Lower lobe of right lung (tissue), 2 donors: ENCODE measurements at regions not wholly inside any gene's neighbourhood (a gene's known extent, or its start where the extent isn't known, plus 50 kb on each side); places are given as distances from the start of the nearest gene placed in this dataset.

Experiments used
- ATAC-seq, 2 donors: fragments of 200-7000 bp; cut with Tn5 transposase; one replicate each; pipeline ENCODE4 v1.9.1; 2020 to 2022; ENCODE audit warnings: mild to moderate bottlenecking in 2 of 2, moderate library complexity in 2 of 2
- DNase-seq: peaks from one replicate; pipeline ENCODE4 v3.0.0-alpha.2; 2020
- H3K27ac ChIP-seq: fragments of 200-600 bp; one replicate; pipeline ENCODE4 v1.8.0; 2022
- H3K27me3 ChIP-seq: fragments of 200-600 bp; one replicate; pipeline ENCODE4 v1.8.0; 2022; ENCODE audit warnings: low read depth
- H3K36me3 ChIP-seq: fragments of 200-600 bp; one replicate; pipeline ENCODE4 v1.8.0; 2022; ENCODE audit warnings: mild to moderate bottlenecking
- H3K4me1 ChIP-seq: fragments of 200-600 bp; one replicate; pipeline ENCODE4 v1.8.0; 2022
- H3K4me3 ChIP-seq: fragments of 200-600 bp; one replicate; pipeline ENCODE4 v1.8.0; 2022; ENCODE audit warnings: mild to moderate bottlenecking
- H3K9me3 ChIP-seq: fragments of 200-600 bp; one replicate; pipeline ENCODE4 v1.8.0; 2022
- intact Hi-C: fragments of 100-400 bp; cut with DNase I; formaldehyde crosslinking; loops from one replicate; pipeline ENCODE4 v1.11.0; 2022
- TF ChIP-seq, protein P1 (sequence below): fragments of 200-600 bp; IDR thresholded peaks from one replicate; pipeline ENCODE4 v1.8.0; 2022; ENCODE audit warnings: antibody characterized with exemption, mild to moderate bottlenecking
- donor health status: DM: no; HTN: yes; CAD: no; lungs with severe emphysema.

DNA sequence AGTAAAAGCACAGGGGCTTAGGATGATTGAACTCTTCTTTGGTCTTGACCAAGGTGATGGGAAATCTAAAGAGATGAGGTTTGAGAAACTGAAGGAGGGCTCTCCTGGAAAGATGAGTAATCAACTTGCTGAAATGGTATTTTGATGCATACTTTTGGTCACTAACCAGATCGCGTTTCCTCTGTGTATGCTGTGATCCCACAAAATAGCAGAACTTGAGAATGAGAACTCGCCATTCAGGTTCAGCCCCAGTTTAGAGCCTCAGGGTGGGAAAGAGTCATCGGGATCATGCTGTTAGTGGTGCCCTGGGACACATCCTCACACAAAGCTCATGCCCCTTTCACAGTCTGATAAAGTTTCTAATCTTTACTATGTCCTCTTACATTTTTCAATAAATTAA, 488.8 kb downstream of the ETNK1 start:
- H3K9me3 ChIP-seq: no peaks in the 10 kb centered on the region

DNA sequence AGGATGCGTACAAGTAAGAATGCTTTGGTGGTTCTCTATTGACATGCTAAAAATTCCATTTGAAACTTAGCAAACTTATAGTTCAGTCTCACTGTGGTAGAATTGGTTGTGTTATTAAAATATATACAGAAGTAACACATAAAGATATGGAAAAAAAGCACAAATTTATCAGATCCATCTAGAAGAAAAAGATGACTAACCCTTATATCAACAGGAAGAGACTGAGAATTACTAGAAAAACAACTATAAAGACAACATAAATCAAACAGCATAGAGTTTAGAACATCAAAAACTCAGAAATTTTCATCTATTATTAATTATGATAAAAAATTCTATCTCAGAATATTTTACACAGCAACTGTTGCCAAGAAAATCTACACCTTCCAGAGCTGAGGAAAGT, 491.0 kb downstream of the ETNK1 start:
- Histone ChIP-seq H3K27me3 (no peaks in the 10 kb centered on the region), H3K4me3 (no peak overlapping the region), H3K4me1 (no peaks in the 10 kb centered on the region), H3K36me3 (no peaks in the 10 kb centered on the region), H3K9me3 (no peaks in the 10 kb centered on the region), H3K27ac (no peak overlapping the region)
- TF ChIP-seq, protein P1, sequence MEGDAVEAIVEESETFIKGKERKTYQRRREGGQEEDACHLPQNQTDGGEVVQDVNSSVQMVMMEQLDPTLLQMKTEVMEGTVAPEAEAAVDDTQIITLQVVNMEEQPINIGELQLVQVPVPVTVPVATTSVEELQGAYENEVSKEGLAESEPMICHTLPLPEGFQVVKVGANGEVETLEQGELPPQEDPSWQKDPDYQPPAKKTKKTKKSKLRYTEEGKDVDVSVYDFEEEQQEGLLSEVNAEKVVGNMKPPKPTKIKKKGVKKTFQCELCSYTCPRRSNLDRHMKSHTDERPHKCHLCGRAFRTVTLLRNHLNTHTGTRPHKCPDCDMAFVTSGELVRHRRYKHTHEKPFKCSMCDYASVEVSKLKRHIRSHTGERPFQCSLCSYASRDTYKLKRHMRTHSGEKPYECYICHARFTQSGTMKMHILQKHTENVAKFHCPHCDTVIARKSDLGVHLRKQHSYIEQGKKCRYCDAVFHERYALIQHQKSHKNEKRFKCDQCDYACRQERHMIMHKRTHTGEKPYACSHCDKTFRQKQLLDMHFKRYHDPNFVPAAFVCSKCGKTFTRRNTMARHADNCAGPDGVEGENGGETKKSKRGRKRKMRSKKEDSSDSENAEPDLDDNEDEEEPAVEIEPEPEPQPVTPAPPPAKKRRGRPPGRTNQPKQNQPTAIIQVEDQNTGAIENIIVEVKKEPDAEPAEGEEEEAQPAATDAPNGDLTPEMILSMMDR: no peak
- ATAC-seq (no peak), DNase-seq (no peak)
- intact Hi-C loops: no loop called here

More for the DNA sequence above, 488.8 kb downstream of the ETNK1 start:
- Histone ChIP-seq H3K27ac (no peak overlapping the region), H3K27me3 (no peaks in the 10 kb centered on the region), H3K4me1 (no peaks in the 10 kb centered on the region), H3K4me3 (no peak overlapping the region), H3K36me3 (no peaks in the 10 kb centered on the region)
- DNase-seq (no peak), ATAC-seq (no peak)
- TF ChIP-seq, protein P1: no peak
- intact Hi-C loops: no loop called here

DNA sequence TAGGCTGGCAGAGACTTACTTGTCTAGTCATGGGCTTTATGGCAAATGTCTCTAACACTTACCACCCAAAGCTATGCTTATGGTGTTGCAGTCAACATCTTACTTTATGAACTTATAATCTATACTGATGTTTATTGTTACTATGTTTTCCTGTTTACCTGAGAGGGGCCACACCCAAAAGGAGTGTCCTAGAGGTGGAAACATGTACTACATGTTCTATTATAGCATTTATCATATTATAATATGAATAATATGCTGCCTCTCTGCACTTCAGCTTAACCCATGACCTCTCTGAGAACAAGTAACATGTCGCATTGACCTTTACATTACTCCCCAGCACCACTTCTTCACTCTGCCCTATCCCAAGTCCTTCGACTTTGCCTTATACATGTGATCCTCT, 501.8 kb downstream of the ETNK1 start:
- TF ChIP-seq, protein P1: no peak
- no peak overlapping the region for H3K4me3 ChIP-seq
- intact Hi-C loops: no loop called here
- ATAC-seq (no peak), DNase-seq (no peak)
- H3K27ac ChIP-seq: no peak overlapping the region
- no peaks in the 10 kb centered on the region for H3K36me3 ChIP-seq
- H3K9me3 ChIP-seq: no peaks in the 10 kb centered on the region
- no peaks in the 10 kb centered on the region for H3K4me1 ChIP-seq
- no peaks in the 10 kb centered on the region for H3K27me3 ChIP-seq

DNA sequence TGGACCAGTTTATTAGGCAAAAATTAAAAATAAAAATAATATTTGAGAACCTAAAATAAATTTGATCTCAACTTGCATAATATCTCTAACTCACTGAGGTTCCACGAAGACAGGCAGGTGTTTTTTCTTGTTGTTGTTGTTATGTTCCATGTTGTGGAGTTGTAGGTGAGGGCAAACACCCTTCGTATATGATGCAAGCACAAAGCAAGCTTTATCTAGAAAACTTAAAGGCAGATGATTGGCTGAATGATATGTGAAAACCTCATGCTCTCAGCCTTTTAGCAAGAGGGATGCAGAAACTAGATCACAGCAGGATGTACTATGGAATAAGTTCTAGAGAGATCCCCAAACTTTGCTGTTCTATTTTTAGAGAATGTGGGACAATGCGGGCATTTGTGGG, 502.7 kb downstream of the ETNK1 start:
- H3K36me3 ChIP-seq: no peaks in the 10 kb centered on the region
- ATAC-seq (no peak), DNase-seq (no peak)
- no peaks in the 10 kb centered on the region for H3K4me1 ChIP-seq
- no peak overlapping the region for H3K4me3 ChIP-seq
- H3K27ac ChIP-seq: no peak overlapping the region
- H3K9me3 ChIP-seq: no peaks in the 10 kb centered on the region
- no peaks in the 10 kb centered on the region for H3K27me3 ChIP-seq
- TF ChIP-seq, protein P1: no peak
- intact Hi-C loops: no loop called here

- Histone ChIP-seq H3K4me1 (no peaks in the 10 kb centered on the region), H3K27ac (no peak overlapping the region), H3K27me3 (no peaks in the 10 kb centered on the region), H3K36me3 (no peaks in the 10 kb centered on the region), H3K9me3 (no peaks in the 10 kb centered on the region), H3K4me3 (no peak overlapping the region)
- ATAC-seq: no peak
- TF ChIP-seq, protein P1: no peak
- no peak for DNase-seq
- intact Hi-C loops: no loop called here
Measured at GRCh38 chr12:23128462-23128861, 503.5 kb downstream of the ETNK1 start.

- ATAC-seq (no peak), DNase-seq (no peak)
- H3K9me3 ChIP-seq: no peaks in the 10 kb centered on the region
- no peak overlapping the region for H3K27ac ChIP-seq
- intact Hi-C loops: no loop called here
- TF ChIP-seq, protein P1: no peak
- no peak overlapping the region for H3K4me3 ChIP-seq
- no peaks in the 10 kb centered on the region for H3K27me3 ChIP-seq
- H3K4me1 ChIP-seq: no peaks in the 10 kb centered on the region
- H3K36me3 ChIP-seq: no peaks in the 10 kb centered on the region
Measured at GRCh38 chr12:23132357-23132756, 507.4 kb downstream of the ETNK1 start.
